ENCODE measurements at regions not wholly inside any gene's neighbourhood (a gene's known extent, or its start where the extent isn't known, plus 50 kb on each side); places are given as distances from the start of the nearest gene placed in this dataset.

DNA sequence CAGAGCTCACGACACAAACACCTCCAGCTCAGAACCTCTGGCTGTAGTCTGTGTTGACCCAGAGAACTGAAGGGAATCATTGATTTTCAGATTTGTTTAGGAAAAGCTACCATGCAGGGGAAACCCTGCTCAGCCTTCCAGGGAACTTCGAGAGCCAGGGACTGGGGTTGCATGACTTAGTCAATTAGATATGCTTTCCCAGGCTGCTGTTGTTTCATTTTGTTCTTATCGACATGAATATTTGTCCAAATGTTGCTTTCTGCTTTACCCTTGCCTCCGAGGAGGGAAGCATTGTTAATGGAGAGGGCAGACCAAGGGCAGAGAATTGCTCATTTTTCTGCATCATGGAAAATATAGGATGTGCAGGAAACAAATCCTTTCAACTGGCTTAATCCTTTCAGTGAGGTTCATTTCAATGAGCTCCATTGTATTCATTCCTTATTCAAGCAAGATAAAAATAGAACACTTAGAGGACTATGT is 82.5 kb downstream of the KLF5 start:
- POLR2A ChIA-PET: no interaction called here
- no peaks in the 10 kb centered on the region for H3K27me3 ChIP-seq (replicated peaks; ENCODE audit: control insufficient read depth, insufficient read depth, low read length)
- intact Hi-C loops (cut with micrococcal nuclease; ENCODE audit: unreplicated experiment): no loop called here
- Mint-ChIP-seq H3K4me3 (ENCODE audit: unreplicated experiment) (no peak overlapping the region), H3K36me3 (ENCODE audit: insufficient read depth, unreplicated experiment) (peaks cover 22% of the 10 kb centered on the region), H3K27ac (ENCODE audit: unreplicated experiment) (peak overlapping the region; percentile 89), H3K27me3 (ENCODE audit: insufficient read depth, unreplicated experiment) (no peaks in the 10 kb centered on the region), H3K4me1 (ENCODE audit: low read depth, unreplicated experiment) (peaks cover 47% of the 10 kb centered on the region), H3K9me3 (ENCODE audit: unreplicated experiment) (peaks cover 11% of the 10 kb centered on the region)
- no peaks in the 10 kb centered on the region for H3K9me3 ChIP-seq
- no peak for DNase-seq
- no TSS peak for BruUV-seq (replicated peaks)
- peaks cover 44% of the 10 kb centered on the region for H3K4me1 ChIP-seq
- CTCF ChIA-PET: interaction anchor here (0.7 kb wide), 1 partner anchor 89 kb away, joined by 3 read pairs; no protein-coding TSS in a partner anchor
- H3K36me3 ChIP-seq (ENCODE audit: control insufficient read depth, insufficient read depth, low read length): no peaks in the 10 kb centered on the region
- H3K4me3 ChIP-seq (ENCODE audit: low read depth, low read length): no peak overlapping the region
- no peak for TF ChIP-seq CTCF (IDR thresholded peaks at IDR 0.05; ENCODE audit: insufficient read depth in 1 of 2, low read depth in 1 of 2, low read length in 1 of 2, severe bottlenecking in 1 of 2, unreplicated experiment in 1 of 2)

DNA sequence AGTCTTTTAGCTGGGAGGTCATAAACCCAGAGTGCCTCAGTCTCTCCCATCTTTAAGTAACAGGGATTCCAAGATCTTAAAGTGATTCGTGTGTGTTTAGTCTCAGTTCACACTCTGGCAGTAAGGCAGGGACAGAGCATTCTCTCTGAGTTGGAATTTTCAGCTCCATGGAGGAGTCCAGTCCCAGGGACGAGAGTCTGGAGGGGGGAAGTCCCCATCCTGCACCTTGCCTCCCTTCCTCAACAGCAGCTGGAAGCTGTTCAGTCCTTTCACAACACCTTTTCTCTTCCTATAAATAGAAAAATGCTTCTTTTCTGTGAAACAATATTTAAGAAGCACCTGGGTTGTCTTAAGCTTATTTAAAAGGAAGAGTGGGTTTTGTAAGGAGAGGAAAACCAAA is 82.0 kb downstream of the KLF5 start:
- Histone ChIP-seq H3K4me1 (peaks cover 44% of the 10 kb centered on the region), H3K36me3 (ENCODE audit: control insufficient read depth, insufficient read depth, low read length) (no peaks in the 10 kb centered on the region), H3K4me3 (ENCODE audit: low read depth, low read length) (no peak overlapping the region), H3K27me3 (replicated peaks; ENCODE audit: control insufficient read depth, insufficient read depth, low read length) (no peaks in the 10 kb centered on the region), H3K9me3 (no peaks in the 10 kb centered on the region)
- no TSS peak for BruUV-seq (replicated peaks)
- H3K9me3 Mint-ChIP-seq (ENCODE audit: unreplicated experiment): peaks cover 7% of the 10 kb centered on the region
- DNase-seq: no peak
- no peaks in the 10 kb centered on the region for H3K27me3 Mint-ChIP-seq (ENCODE audit: insufficient read depth, unreplicated experiment)
- ChIA-PET CTCF (no interaction called here), POLR2A (interaction anchor here (0.5 kb wide), 1 partner anchor 97 kb away, joined by 4 read pairs; no protein-coding TSS in a partner anchor)
- H3K4me3 Mint-ChIP-seq (ENCODE audit: unreplicated experiment): no peak overlapping the region
- H3K27ac Mint-ChIP-seq (ENCODE audit: unreplicated experiment): peak overlapping the region; percentile 89
- intact Hi-C loops (cut with micrococcal nuclease; ENCODE audit: unreplicated experiment): no loop called here
- H3K36me3 Mint-ChIP-seq (ENCODE audit: insufficient read depth, unreplicated experiment): peaks cover 22% of the 10 kb centered on the region
- TF ChIP-seq CTCF (IDR thresholded peaks at IDR 0.05; ENCODE audit: insufficient read depth in 1 of 2, low read depth in 1 of 2, low read length in 1 of 2, severe bottlenecking in 1 of 2, unreplicated experiment in 1 of 2): no peak
- H3K4me1 Mint-ChIP-seq (ENCODE audit: low read depth, unreplicated experiment): peaks cover 47% of the 10 kb centered on the region

DNA sequence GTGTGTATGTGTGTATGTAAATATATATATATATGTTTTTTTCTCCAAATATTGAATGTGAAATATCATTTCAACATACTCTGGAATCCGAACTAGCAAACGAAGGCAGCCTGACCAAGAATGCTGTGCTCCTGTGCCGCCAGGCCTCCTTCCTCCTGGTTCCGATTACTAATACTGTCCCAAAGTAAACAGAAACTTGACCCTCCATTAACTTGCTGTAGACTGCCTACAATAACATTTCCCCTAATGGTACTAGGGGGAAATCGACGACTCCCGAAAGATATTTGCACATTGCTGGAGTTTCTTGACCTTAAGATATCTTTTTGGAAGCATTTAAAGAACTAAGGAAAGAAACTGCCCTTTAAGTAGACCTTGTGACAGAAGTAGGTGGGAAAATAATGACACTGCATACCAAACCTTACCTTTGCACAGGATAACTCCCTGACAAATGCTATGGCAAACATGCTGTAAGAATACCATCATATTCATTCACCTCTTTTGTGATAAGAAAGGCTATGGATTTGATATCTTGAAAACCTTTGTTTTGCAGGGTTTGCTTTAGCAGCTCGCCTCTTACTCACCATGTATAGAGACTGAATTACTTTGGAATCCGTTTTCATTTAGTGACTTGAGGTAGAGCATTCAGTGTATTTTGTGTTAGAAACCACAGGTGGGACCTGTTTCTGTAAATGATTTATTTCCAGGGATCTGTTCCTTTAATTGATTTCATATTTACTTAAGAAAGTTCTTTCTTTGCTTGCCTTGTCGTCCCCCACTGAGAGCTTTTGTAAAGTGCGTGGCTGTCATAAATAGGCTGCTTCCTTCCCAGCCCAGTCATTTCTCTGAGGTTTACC is 80.1 kb downstream of the KLF5 start:
- no peaks in the 10 kb centered on the region for H3K36me3 ChIP-seq (ENCODE audit: control insufficient read depth, insufficient read depth, low read length)
- H3K4me3 Mint-ChIP-seq (ENCODE audit: unreplicated experiment): peak overlapping the region; percentile 61
- peaks cover 10% of the 10 kb centered on the region for H3K9me3 Mint-ChIP-seq (ENCODE audit: unreplicated experiment)
- peaks cover 22% of the 10 kb centered on the region for H3K36me3 Mint-ChIP-seq (ENCODE audit: insufficient read depth, unreplicated experiment)
- no peak overlapping the region for H3K4me3 ChIP-seq (ENCODE audit: low read depth, low read length)
- peaks cover 44% of the 10 kb centered on the region for H3K4me1 ChIP-seq
- H3K27me3 Mint-ChIP-seq (ENCODE audit: insufficient read depth, unreplicated experiment): no peaks in the 10 kb centered on the region
- peaks cover 51% of the 10 kb centered on the region for H3K4me1 Mint-ChIP-seq (ENCODE audit: low read depth, unreplicated experiment)
- BruUV-seq (replicated peaks): no TSS peak
- POLR2A ChIA-PET: interaction anchor here (0.7 kb wide), 1 partner anchor 33 kb away, joined by 5 read pairs; no protein-coding TSS in a partner anchor
- peak; percentile 81 to 89 for DNase-seq
- H3K27me3 ChIP-seq (replicated peaks; ENCODE audit: control insufficient read depth, insufficient read depth, low read length): no peaks in the 10 kb centered on the region
- no peaks in the 10 kb centered on the region for H3K9me3 ChIP-seq
- CTCF ChIA-PET: no interaction called here
- H3K27ac Mint-ChIP-seq (ENCODE audit: unreplicated experiment): peak overlapping the region; percentile 89
- TF ChIP-seq CTCF (IDR thresholded peaks at IDR 0.05; ENCODE audit: insufficient read depth in 1 of 2, low read depth in 1 of 2, low read length in 1 of 2, severe bottlenecking in 1 of 2, unreplicated experiment in 1 of 2): no peak
- intact Hi-C loops (cut with micrococcal nuclease; ENCODE audit: unreplicated experiment): loop anchor here (1.0 to 2.0 kb wide), 10 partner anchors 28 to 260 kb away; no protein-coding TSS in a partner anchor

Measured in Caco-2 (cell line).